H9 (cell line): ENCODE measurements at regions not wholly inside any gene's neighbourhood (a gene's known extent, or its start where the extent isn't known, plus 50 kb on each side); places are given as distances from the start of the nearest gene placed in this dataset.

ENCODE experiments used
- DNase-seq: peaks from one replicate; pipeline ENCODE4 v3.0.0-alpha.2; 2017
- H2AFZ ChIP-seq: one replicate; pipeline ENCODE4 v1.6.1; 2013; ENCODE audit warnings: mild to moderate bottlenecking, low read length, control low read depth, moderate library complexity
- H2AK5ac ChIP-seq: 2 replicates; pipeline ENCODE4 v1.6.1; 2013; ENCODE audit warnings: low read length, control low read depth, mixed read lengths; ENCODE audit not compliant: insufficient read length
- H2BK120ac ChIP-seq: one replicate; pipeline ENCODE4 v1.6.1; 2013; ENCODE audit warnings: low read depth, mild to moderate bottlenecking, low read length, control low read depth, inconsistent platforms; ENCODE audit not compliant: poor library complexity, severe bottlenecking
- H2BK12ac ChIP-seq: 2 replicates; pipeline ENCODE4 v1.6.1; 2013; ENCODE audit warnings: low read length, control low read depth, mixed read lengths, low read depth; ENCODE audit not compliant: insufficient read length
- H2BK15ac ChIP-seq: 2 replicates; pipeline ENCODE4 v1.6.1; 2013; ENCODE audit warnings: low read depth, low read length, control low read depth
- H2BK20ac ChIP-seq: one replicate; pipeline ENCODE4 v1.6.1; 2013; ENCODE audit warnings: low read depth, mild to moderate bottlenecking, low read length, control low read depth, inconsistent platforms; ENCODE audit not compliant: poor library complexity, severe bottlenecking
- H2BK5ac ChIP-seq: 2 replicates; pipeline ENCODE4 v1.6.1; 2013; ENCODE audit warnings: low read length, control low read depth, mixed read lengths; ENCODE audit not compliant: insufficient read length
- H3K14ac ChIP-seq: 2 replicates; pipeline ENCODE4 v1.6.1; 2013; ENCODE audit warnings: low read length, control low read depth; ENCODE audit not compliant: insufficient read depth
- H3K18ac ChIP-seq: 2 replicates; pipeline ENCODE4 v1.6.1; 2013; ENCODE audit warnings: low read depth, mild to moderate bottlenecking, mixed read lengths, low read length, control low read depth; ENCODE audit not compliant: insufficient read length
- H3K23ac ChIP-seq: 2 replicates; pipeline ENCODE4 v1.6.1; 2013; ENCODE audit warnings: low read length, control low read depth, mixed read lengths, low read depth; ENCODE audit not compliant: insufficient read length
- H3K23me2 ChIP-seq: 2 replicates; pipeline ENCODE4 v1.6.1; 2013; ENCODE audit warnings: low read depth, mild to moderate bottlenecking, mixed read lengths, low read length, control low read depth; ENCODE audit not compliant: insufficient read length, poor library complexity, severe bottlenecking
- H3K27ac ChIP-seq: 2 replicates; pipeline ENCODE4 v1.5.1; 2013; ENCODE audit warnings: low read length, control low read depth, mixed read lengths, low read depth; ENCODE audit not compliant: insufficient read length
- H3K27me3 ChIP-seq: 2 replicates; pipeline ENCODE4 v1.6.1; 2013; ENCODE audit warnings: low read length, control low read depth, inconsistent platforms; ENCODE audit not compliant: insufficient read depth
- H3K4ac ChIP-seq: 2 replicates; pipeline ENCODE4 v1.6.1; 2013; ENCODE audit warnings: low read depth, mild to moderate bottlenecking, control low read depth, inconsistent platforms, low read length, moderate library complexity
- H3K4me1 ChIP-seq: 2 replicates; pipeline ENCODE4 v1.6.1; 2013; ENCODE audit warnings: low read length, control low read depth, inconsistent platforms; ENCODE audit not compliant: insufficient read depth
- H3K4me2 ChIP-seq: 2 replicates; pipeline ENCODE4 v1.6.1; 2013; ENCODE audit warnings: low read length, control low read depth, mixed read lengths; ENCODE audit not compliant: insufficient read length, insufficient read depth
- H3K56ac ChIP-seq: 2 replicates; pipeline ENCODE4 v1.6.1; 2013; ENCODE audit warnings: low read depth, mild to moderate bottlenecking, mixed read lengths, low read length, control low read depth; ENCODE audit not compliant: insufficient read length
- H3K79me1 ChIP-seq: 2 replicates; pipeline ENCODE4 v1.6.1; 2013; ENCODE audit warnings: low read depth, mild to moderate bottlenecking, moderate library complexity, low read length, control low read depth, inconsistent platforms; ENCODE audit not compliant: insufficient read depth, poor library complexity, severe bottlenecking
- H3K79me2 ChIP-seq: 2 replicates; pipeline ENCODE4 v1.6.1; 2013; ENCODE audit warnings: low read length, control low read depth, inconsistent platforms; ENCODE audit not compliant: insufficient read depth
- H3K9ac ChIP-seq: 2 replicates; pipeline ENCODE4 v1.6.1; 2013; ENCODE audit warnings: low read length, control low read depth, mixed read lengths; ENCODE audit not compliant: insufficient read length; ENCODE audit errors: extremely low read depth
- H3K9me3 ChIP-seq: one replicate; pipeline ENCODE4 v1.6.1; 2013; ENCODE audit warnings: low read depth, low read length, inconsistent platforms; ENCODE audit not compliant: control insufficient read depth
- H3T11ph ChIP-seq: one replicate; pipeline ENCODE4 v1.6.1; 2013; ENCODE audit warnings: mild to moderate bottlenecking, low read length, control low read depth, inconsistent platforms
- H4K20me1 ChIP-seq: one replicate; pipeline ENCODE4 v1.6.1; 2013; ENCODE audit not compliant: control insufficient read depth, insufficient read length, insufficient read depth
- H4K5ac ChIP-seq: 2 replicates; pipeline ENCODE4 v1.6.1; 2013; ENCODE audit warnings: low read depth, mild to moderate bottlenecking, mixed read lengths, low read length, control low read depth; ENCODE audit not compliant: insufficient read length
- H4K8ac ChIP-seq: replicated peaks from 2 replicates; pipeline ENCODE4 v1.6.1; 2013; ENCODE audit warnings: low read length, control low read depth, mixed read lengths, low read depth; ENCODE audit not compliant: insufficient read length
- H4K91ac ChIP-seq: 2 replicates; pipeline ENCODE4 v1.6.1; 2013; ENCODE audit warnings: low read depth, mild to moderate bottlenecking, moderate library complexity, mixed read lengths, low read length, control low read depth; ENCODE audit not compliant: insufficient read length
- H3K27ac Mint-ChIP-seq, 3 experiments: 2 replicates in 2 of 3; 3 replicates in 1 of 3; pipeline ENCODE4 v1.8.0; 2020 to 2021; ENCODE audit warnings: mixed read lengths in 3 of 3, mild to moderate bottlenecking in 1 of 3, moderate library complexity in 1 of 3
- H3K27me3 Mint-ChIP-seq: 2 replicates; pipeline ENCODE4 v1.8.0; 2021; ENCODE audit warnings: low read depth, mild to moderate bottlenecking, moderate library complexity, mixed read lengths
- H3K36me3 Mint-ChIP-seq, 3 experiments: 2 replicates in 2 of 3; 3 replicates in 1 of 3; pipeline ENCODE4 v1.8.0; 2020 to 2021; ENCODE audit warnings: low read depth in 3 of 3, mixed read lengths in 3 of 3; ENCODE audit not compliant: insufficient read depth in 1 of 3
- H3K4me1 Mint-ChIP-seq, 2 experiments: 2 replicates each; pipeline ENCODE4 v1.8.0; 2020; ENCODE audit warnings: mixed read lengths in 2 of 2
- H3K4me3 Mint-ChIP-seq, 2 experiments: 2 replicates in 1 of 2; 3 replicates in 1 of 2; pipeline ENCODE4 v1.8.0; 2020 to 2021; ENCODE audit warnings: mild to moderate bottlenecking in 2 of 2, mixed read lengths in 2 of 2, moderate library complexity in 1 of 2
- H3K9me3 Mint-ChIP-seq, 2 experiments: 2 replicates in 1 of 2; 3 replicates in 1 of 2; pipeline ENCODE4 v1.8.0; 2020; ENCODE audit warnings: mild to moderate bottlenecking in 2 of 2, mixed read lengths in 2 of 2, moderate library complexity in 1 of 2
- CTCF ChIP-seq: fragments of 200-600 bp; sonication (generic); conservative IDR thresholded peaks from 3 replicates; pipeline ENCODE4 v1.8.0; 2021; ENCODE audit warnings: antibody characterized with exemption, mild to moderate bottlenecking
- WGBS: extraction: QIAGEN DNeasy Blood & Tissue Kit; methylation state at CpG from one replicate; pipeline ENCODE4 v1.1.7; 2013; ENCODE audit warnings: missing lambda C conversion rate, low lambda C conversion rate, mixed read lengths; ENCODE audit not compliant: insufficient read length; ENCODE audit errors: extremely low coverage; 5-methylcytosine and 5-hydroxymethylcytosine counted together

GRCh38 chr5:21051945-21052344 is 1063.9 kb upstream of the CDH18 start:
- no peak overlapping the region for H3K23ac ChIP-seq
- no peaks in the 10 kb centered on the region for H3K9me3 ChIP-seq
- H3K79me2 ChIP-seq: no peaks in the 10 kb centered on the region
- no peak overlapping the region for H2BK120ac ChIP-seq
- no peak overlapping the region for H4K91ac ChIP-seq
- H3K36me3 Mint-ChIP-seq: peaks cover 0 to 1% (median 0%) of the 10 kb centered on the region in 3 experiments; a peak in 2 of 7 replicates
- no peak overlapping the region for H3K9ac ChIP-seq
- no peaks in the 10 kb centered on the region; the same call in 1 of the 2 replicates for H3K4me1 ChIP-seq
- H2BK5ac ChIP-seq: no peak overlapping the region
- no peak overlapping the region for H3K27ac ChIP-seq
- no peak for TF ChIP-seq CTCF
- no peak overlapping the region for H4K5ac ChIP-seq
- no peaks in the 10 kb centered on the region for H3K79me1 ChIP-seq
- no peak overlapping the region for H3K14ac ChIP-seq
- no peak overlapping the region for H2AFZ ChIP-seq
- 0 out of 4 replicates have a peak, but pooled peaks cover 0 to 2% of the 10 kb centered on the region in 2 experiments for H3K4me1 Mint-ChIP-seq
- H3K4ac ChIP-seq: no peak overlapping the region
- no peaks in the 10 kb centered on the region for H3K9me3 Mint-ChIP-seq
- H2BK15ac ChIP-seq: no peak overlapping the region
- no peaks in the 10 kb centered on the region for H3K27me3 Mint-ChIP-seq
- no peak overlapping the region for H2BK20ac ChIP-seq
- no peak overlapping the region for H2BK12ac ChIP-seq
- no peak overlapping the region for H4K8ac ChIP-seq
- no peaks in the 10 kb centered on the region for H3K27me3 ChIP-seq
- no peak overlapping the region for H3K4me2 ChIP-seq
- no peak overlapping the region for H2AK5ac ChIP-seq
- H3T11ph ChIP-seq: no peak overlapping the region
- WGBS: no CpG with 5 or more reads among the region's 1 CpG
- no peak for DNase-seq
- no peak overlapping the region for H3K27ac Mint-ChIP-seq
- H3K4me3 Mint-ChIP-seq: no peak overlapping the region
- no peaks in the 10 kb centered on the region for H4K20me1 ChIP-seq
- no peak overlapping the region for H3K56ac ChIP-seq
- no peak overlapping the region for H3K18ac ChIP-seq
- no peaks in the 10 kb centered on the region for H3K23me2 ChIP-seq
